ENCODE measurements at regions not wholly inside any gene's neighbourhood (a gene's known extent, or its start where the extent isn't known, plus 50 kb on each side); places are given as distances from the start of the nearest gene placed in this dataset.

DNA sequence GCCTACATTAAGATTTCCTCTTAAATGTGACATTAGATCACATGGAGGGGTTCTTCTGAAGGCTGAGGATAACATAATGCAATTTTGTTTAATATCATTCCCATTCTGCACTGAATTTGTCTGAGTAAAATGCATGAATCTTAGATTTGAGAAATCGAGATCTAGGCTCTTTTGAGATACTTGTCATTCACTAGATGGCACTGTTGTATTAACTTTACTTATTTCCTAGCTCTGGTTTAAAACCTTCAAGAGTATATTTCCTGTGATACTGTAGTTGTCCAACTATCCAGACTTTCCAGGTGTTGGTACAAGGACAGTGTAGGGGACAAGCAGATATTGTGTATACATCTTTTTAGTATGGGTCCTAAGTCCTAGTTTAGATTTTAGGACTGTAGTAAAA lies 91.7 kb upstream of the SEL1L start:
- Histone ChIP-seq H3K4me1 (ENCODE audit: low read depth, poor library complexity, severe bottlenecking) (no peaks in the 10 kb centered on the region), H4K20me1 (ENCODE audit: insufficient read depth) (no peaks in the 10 kb centered on the region), H3K4me2 (no peak overlapping the region), H3K36me3 (ENCODE audit: insufficient read depth) (no peaks in the 10 kb centered on the region), H3K4me3 (IDR thresholded peaks at IDR 0.05; ENCODE audit: insufficient read depth, low read depth, low read length) (no peak overlapping the region), H2AFZ (ENCODE audit: low read depth) (no peak overlapping the region), H3K27ac (no peak overlapping the region), H3K79me2 (ENCODE audit: insufficient read depth, low read depth) (no peaks in the 10 kb centered on the region), H3K27me3 (ENCODE audit: insufficient read depth, low read depth) (no peaks in the 10 kb centered on the region), H3K9ac (no peak overlapping the region)
- peak; percentile 42; the same call in 1 of the 2 replicates for TF ChIP-seq CTCF (conservative IDR thresholded peaks at IDR 0.05; ENCODE audit: low read depth, low read length)

DNA sequence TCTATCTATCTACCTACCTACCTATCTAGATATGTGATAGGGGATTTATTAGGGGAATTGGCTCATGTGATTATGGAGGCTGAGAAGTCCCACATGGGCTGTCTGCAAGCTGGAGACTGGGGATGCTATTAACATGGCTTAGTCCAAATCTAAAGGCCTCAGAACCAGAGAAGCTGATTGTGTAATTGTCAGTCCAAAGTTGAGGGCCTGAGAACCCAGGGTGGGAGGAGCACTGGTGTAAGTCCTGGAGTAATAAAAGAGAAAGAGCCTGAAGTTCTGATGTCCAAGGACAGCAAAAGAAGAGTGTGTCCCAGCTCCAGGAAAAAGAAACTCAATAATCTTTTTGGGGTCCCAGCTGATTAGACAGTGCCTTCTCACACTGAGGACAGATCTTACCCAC lies 98.5 kb upstream of the SEL1L start:
- Histone ChIP-seq H3K4me1 (ENCODE audit: low read depth, poor library complexity, severe bottlenecking) (no peaks in the 10 kb centered on the region), H4K20me1 (ENCODE audit: insufficient read depth) (no peaks in the 10 kb centered on the region), H3K9ac (no peak overlapping the region), H3K27ac (no peak overlapping the region), H3K4me3 (IDR thresholded peaks at IDR 0.05; ENCODE audit: insufficient read depth, low read depth, low read length) (no peak overlapping the region), H2AFZ (ENCODE audit: low read depth) (no peak overlapping the region), H3K4me2 (no peak overlapping the region), H3K27me3 (ENCODE audit: insufficient read depth, low read depth) (no peaks in the 10 kb centered on the region), H3K36me3 (ENCODE audit: insufficient read depth) (no peaks in the 10 kb centered on the region), H3K79me2 (ENCODE audit: insufficient read depth, low read depth) (no peaks in the 10 kb centered on the region)
- no peak for TF ChIP-seq CTCF (conservative IDR thresholded peaks at IDR 0.05; ENCODE audit: low read depth, low read length)

GRCh38 chr14:81633496-81633895 lies 99.8 kb upstream of the SEL1L start:
- H3K27me3 ChIP-seq (ENCODE audit: insufficient read depth, low read depth), result no peaks in the 10 kb centered on the region
- no peak overlapping the region for H3K4me2 ChIP-seq
- TF ChIP-seq CTCF (conservative IDR thresholded peaks at IDR 0.05; ENCODE audit: low read depth, low read length), result no peak
- H3K36me3 ChIP-seq (ENCODE audit: insufficient read depth), result no peaks in the 10 kb centered on the region
- H3K79me2 ChIP-seq (ENCODE audit: insufficient read depth, low read depth), result no peaks in the 10 kb centered on the region
- no peak overlapping the region for H3K4me3 ChIP-seq (IDR thresholded peaks at IDR 0.05; ENCODE audit: insufficient read depth, low read depth, low read length)
- no peak overlapping the region for H3K9ac ChIP-seq
- no peaks in the 10 kb centered on the region for H3K4me1 ChIP-seq (ENCODE audit: low read depth, poor library complexity, severe bottlenecking)
- no peaks in the 10 kb centered on the region for H4K20me1 ChIP-seq (ENCODE audit: insufficient read depth)
- H2AFZ ChIP-seq (ENCODE audit: low read depth), result no peak overlapping the region
- no peak overlapping the region for H3K27ac ChIP-seq

- no peaks in the 10 kb centered on the region for H3K36me3 ChIP-seq (ENCODE audit: insufficient read depth)
- no peak overlapping the region for H3K27ac ChIP-seq
- H3K27me3 ChIP-seq (ENCODE audit: insufficient read depth, low read depth), result no peaks in the 10 kb centered on the region
- no peaks in the 10 kb centered on the region for H3K79me2 ChIP-seq (ENCODE audit: insufficient read depth, low read depth)
- no peaks in the 10 kb centered on the region for H4K20me1 ChIP-seq (ENCODE audit: insufficient read depth)
- H2AFZ ChIP-seq (ENCODE audit: low read depth), result no peak overlapping the region
- no peak for TF ChIP-seq CTCF (conservative IDR thresholded peaks at IDR 0.05; ENCODE audit: low read depth, low read length)
- H3K4me2 ChIP-seq, result no peak overlapping the region
- no peak overlapping the region for H3K9ac ChIP-seq
- no peak overlapping the region for H3K4me3 ChIP-seq (IDR thresholded peaks at IDR 0.05; ENCODE audit: insufficient read depth, low read depth, low read length)
- H3K4me1 ChIP-seq (ENCODE audit: low read depth, poor library complexity, severe bottlenecking), result no peaks in the 10 kb centered on the region
These were observed 104.0 kb upstream of the SEL1L start for GRCh38 chr14:81637639-81638038.
